ENCODE measurements at regions not wholly inside any gene's neighbourhood (a gene's known extent, or its start where the extent isn't known, plus 50 kb on each side); places are given as distances from the start of the nearest gene placed in this dataset.
"Not testable (repeated sequence)": the region's sequence is repeated elsewhere in the genome, so short reads cannot be mapped to it uniquely, and the experiment has no call there.

GRCh38 chr3:64438066-64438465, 212.8 kb upstream of the PRICKLE2 start:
- DNase-seq (ENCODE audit: low spot score): peak; percentile 36

- no peak for DNase-seq (ENCODE audit: low spot score)
These were observed 211.9 kb upstream of the PRICKLE2 start for GRCh38 chr3:64437131-64437530.

- not testable (repeated sequence) for DNase-seq (ENCODE audit: low spot score)
These were observed 209.8 kb upstream of the PRICKLE2 start for GRCh38 chr3:64435023-64435422.

GRCh38 chr3:64432870-64433269, 207.6 kb upstream of the PRICKLE2 start:
- no peak for DNase-seq (ENCODE audit: low spot score)

- no peak for DNase-seq (ENCODE audit: low spot score)
These were observed 206.3 kb upstream of the PRICKLE2 start for GRCh38 chr3:64431526-64432091.

GRCh38 chr3:64427671-64428070, 202.4 kb upstream of the PRICKLE2 start:
- no peak for DNase-seq (ENCODE audit: low spot score)

- DNase-seq (ENCODE audit: low spot score): no peak
These were observed 201.3 kb upstream of the PRICKLE2 start for GRCh38 chr3:64426551-64426950.

GRCh38 chr3:64422932-64423331, 197.7 kb upstream of the PRICKLE2 start:
- no peak for DNase-seq (ENCODE audit: low spot score)

- no peak for DNase-seq (ENCODE audit: low spot score)
These were observed 196.9 kb upstream of the PRICKLE2 start for GRCh38 chr3:64422192-64422591.

- DNase-seq (ENCODE audit: low spot score): no peak
These were observed 192.6 kb upstream of the PRICKLE2 start for GRCh38 chr3:64417816-64418215.

- no peak for DNase-seq (ENCODE audit: low spot score)
These were observed 188.8 kb upstream of the PRICKLE2 start for GRCh38 chr3:64414043-64414442.

GRCh38 chr3:64411101-64411500, 185.8 kb upstream of the PRICKLE2 start:
- peak; percentile 30 for DNase-seq (ENCODE audit: low spot score)

- DNase-seq (ENCODE audit: low spot score): no peak
These were observed 185.0 kb upstream of the PRICKLE2 start for GRCh38 chr3:64410226-64410625.

GRCh38 chr3:64408770-64409169, 183.5 kb upstream of the PRICKLE2 start:
- no peak for DNase-seq (ENCODE audit: low spot score)

- no peak for DNase-seq (ENCODE audit: low spot score)
These were observed 181.0 kb upstream of the PRICKLE2 start for GRCh38 chr3:64406271-64406670.

GRCh38 chr3:64405211-64405835, 180.1 kb upstream of the PRICKLE2 start:
- DNase-seq (ENCODE audit: low spot score): peak; percentile 80

GRCh38 chr3:64400706-64401105, 175.4 kb upstream of the PRICKLE2 start:
- DNase-seq (ENCODE audit: low spot score): no peak

- peak; percentile 72 for DNase-seq (ENCODE audit: low spot score)
These were observed 174.0 kb upstream of the PRICKLE2 start for GRCh38 chr3:64399205-64399800.

GRCh38 chr3:64398476-64398875, 173.2 kb upstream of the PRICKLE2 start:
- DNase-seq (ENCODE audit: low spot score): peak; percentile 50

- no peak for DNase-seq (ENCODE audit: low spot score)
These were observed 172.7 kb upstream of the PRICKLE2 start for GRCh38 chr3:64398006-64398405.

- DNase-seq (ENCODE audit: low spot score): no peak
These were observed 172.3 kb upstream of the PRICKLE2 start for GRCh38 chr3:64397573-64397972.

- DNase-seq (ENCODE audit: low spot score): no peak
These were observed 170.2 kb upstream of the PRICKLE2 start for GRCh38 chr3:64395490-64395889.

GRCh38 chr3:64393193-64393592, 167.9 kb upstream of the PRICKLE2 start:
- no peak for DNase-seq (ENCODE audit: low spot score)
